ENCODE measurements at regions not wholly inside any gene's neighbourhood (a gene's known extent, or its start where the extent isn't known, plus 50 kb on each side); places are given as distances from the start of the nearest gene placed in this dataset.

DNA sequence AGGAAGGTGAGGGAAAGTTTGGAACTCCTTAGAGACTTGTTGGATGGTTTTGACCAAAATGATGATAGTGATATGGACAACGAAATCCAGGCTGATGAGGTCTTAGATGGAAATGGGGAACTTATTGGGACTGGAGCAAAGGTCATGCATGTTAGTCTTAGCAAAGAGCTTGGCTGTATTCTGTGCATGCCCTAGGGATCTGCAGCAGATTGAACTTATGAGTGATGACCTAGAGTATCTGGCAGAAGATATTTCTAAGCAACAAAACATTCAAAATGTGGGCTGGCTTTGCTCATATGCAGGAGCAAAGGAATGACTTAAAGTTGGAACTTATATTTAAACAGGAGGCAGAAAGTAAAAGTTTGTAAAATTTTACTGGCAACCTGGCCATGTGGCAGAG, 489.3 kb upstream of the DIPK2B start:
- no peaks in the 10 kb centered on the region for H3K27me3 ChIP-seq (ENCODE audit: control insufficient read depth in 2 of 2, insufficient read depth in 1 of 2, low read length in 1 of 2)
- WGBS, result 100% methylated on average over 1 of the region's 1 CpG
- H3K9me3 ChIP-seq (ENCODE audit: control insufficient read depth in 2 of 2, insufficient read depth in 1 of 2, low read length in 1 of 2), result no peaks in the 10 kb centered on the region
- DNase-seq (ENCODE audit: low read depth in 6 of 9, low spot score in 9 of 9), result no peak
- no peak overlapping the region for H3K4me3 ChIP-seq (ENCODE audit: low read length in 2 of 2)
- no peak overlapping the region for H3K27ac ChIP-seq (ENCODE audit: low read depth in 1 of 2, low read length in 1 of 2)
- no peaks in the 10 kb centered on the region for H3K36me3 ChIP-seq (ENCODE audit: control insufficient read depth in 2 of 2, insufficient read depth in 2 of 2, low read length in 1 of 2)
- no peaks in the 10 kb centered on the region for H3K4me1 ChIP-seq (ENCODE audit: control insufficient read depth in 2 of 2, insufficient read depth in 2 of 2, low read length in 2 of 2)

GRCh38 chrX:45683914-45684313, 483.2 kb upstream of the DIPK2B start:
- Histone ChIP-seq H3K36me3 (ENCODE audit: control insufficient read depth in 2 of 2, insufficient read depth in 2 of 2, low read length in 1 of 2) (no peaks in the 10 kb centered on the region), H3K4me3 (ENCODE audit: low read length in 2 of 2) (no peak overlapping the region), H3K4me1 (ENCODE audit: control insufficient read depth in 2 of 2, insufficient read depth in 2 of 2, low read length in 2 of 2) (no peaks in the 10 kb centered on the region), H3K27me3 (ENCODE audit: control insufficient read depth in 2 of 2, insufficient read depth in 1 of 2, low read length in 1 of 2) (no peaks in the 10 kb centered on the region), H3K9me3 (ENCODE audit: control insufficient read depth in 2 of 2, insufficient read depth in 1 of 2, low read length in 1 of 2) (no peaks in the 10 kb centered on the region), H3K27ac (ENCODE audit: low read depth in 1 of 2, low read length in 1 of 2) (no peak overlapping the region)
- WGBS, result 86% methylated on average over 1 of the region's 1 CpG
- no peak for DNase-seq (ENCODE audit: low read depth in 6 of 9, low spot score in 9 of 9)

DNA sequence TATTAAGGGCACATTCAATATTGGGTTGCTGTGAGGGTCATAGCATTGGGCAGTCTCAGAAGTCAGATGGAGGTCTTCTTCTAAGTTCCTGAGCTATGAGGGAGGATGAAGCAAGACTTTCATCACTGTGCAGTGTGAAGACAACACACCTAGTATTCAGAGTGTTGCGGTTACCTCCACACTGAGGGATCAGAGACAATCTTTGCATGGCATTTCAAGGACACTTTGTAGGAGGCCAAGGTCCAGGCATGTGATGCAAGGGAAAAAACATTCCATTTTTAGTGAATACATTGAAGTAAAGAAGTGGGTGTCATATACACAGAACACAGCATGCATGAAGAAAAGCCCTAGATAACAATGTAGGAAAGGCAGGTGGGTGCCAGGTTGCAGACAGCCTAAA, 481.2 kb upstream of the DIPK2B start:
- no peaks in the 10 kb centered on the region for H3K9me3 ChIP-seq (ENCODE audit: control insufficient read depth in 2 of 2, insufficient read depth in 1 of 2, low read length in 1 of 2)
- DNase-seq (ENCODE audit: low read depth in 6 of 9, low spot score in 9 of 9), result no peak
- 100% methylated on average over 1 of the region's 1 CpG for WGBS
- no peak overlapping the region for H3K27ac ChIP-seq (ENCODE audit: low read depth in 1 of 2, low read length in 1 of 2)
- no peaks in the 10 kb centered on the region for H3K27me3 ChIP-seq (ENCODE audit: control insufficient read depth in 2 of 2, insufficient read depth in 1 of 2, low read length in 1 of 2)
- H3K4me3 ChIP-seq (ENCODE audit: low read length in 2 of 2), result no peak overlapping the region
- no peaks in the 10 kb centered on the region for H3K36me3 ChIP-seq (ENCODE audit: control insufficient read depth in 2 of 2, insufficient read depth in 2 of 2, low read length in 1 of 2)
- no peaks in the 10 kb centered on the region for H3K4me1 ChIP-seq (ENCODE audit: control insufficient read depth in 2 of 2, insufficient read depth in 2 of 2, low read length in 2 of 2)

DNA sequence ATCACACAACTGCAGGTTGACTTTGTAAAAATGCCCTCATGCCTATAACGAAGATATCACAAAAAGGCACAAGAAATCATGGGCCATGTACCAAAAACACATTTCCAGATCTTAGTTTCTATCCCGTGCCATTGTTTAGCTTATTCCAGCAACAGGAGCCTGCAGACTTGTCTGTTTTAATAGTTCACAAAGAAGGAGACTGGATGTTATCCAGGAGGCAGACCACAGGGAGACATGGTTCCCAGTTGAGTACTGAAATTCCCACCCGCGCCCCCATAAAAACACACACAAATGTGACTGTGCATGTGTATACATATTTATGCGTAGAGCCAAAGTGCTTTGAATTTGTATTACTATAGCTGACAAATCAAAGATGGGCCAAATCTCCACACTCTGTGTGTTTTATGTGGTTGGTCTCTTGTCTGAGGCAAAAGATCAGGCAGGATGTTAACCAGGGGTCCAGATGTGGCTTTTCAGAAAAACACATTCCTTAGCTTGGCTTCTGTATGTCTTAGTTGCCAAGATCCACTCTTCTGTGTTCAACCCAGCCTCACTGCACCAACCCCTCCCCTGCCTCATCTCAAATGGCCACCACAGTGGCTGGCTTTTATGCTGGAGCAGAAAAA, 469.2 kb upstream of the DIPK2B start:
- Histone ChIP-seq H3K4me1 (ENCODE audit: control insufficient read depth in 2 of 2, insufficient read depth in 2 of 2, low read length in 2 of 2) (no peaks in the 10 kb centered on the region), H3K36me3 (ENCODE audit: control insufficient read depth in 2 of 2, insufficient read depth in 2 of 2, low read length in 1 of 2) (no peaks in the 10 kb centered on the region), H3K27ac (ENCODE audit: low read depth in 1 of 2, low read length in 1 of 2) (no peak overlapping the region), H3K9me3 (ENCODE audit: control insufficient read depth in 2 of 2, insufficient read depth in 1 of 2, low read length in 1 of 2) (no peaks in the 10 kb centered on the region), H3K27me3 (ENCODE audit: control insufficient read depth in 2 of 2, insufficient read depth in 1 of 2, low read length in 1 of 2) (no peaks in the 10 kb centered on the region), H3K4me3 (ENCODE audit: low read length in 2 of 2) (no peak overlapping the region)
- DNase-seq (ENCODE audit: low read depth in 6 of 9, low spot score in 9 of 9), result no peak
- WGBS, result 97% methylated on average over 5 of the region's 5 CpGs

- DNase-seq (ENCODE audit: low read depth in 6 of 9, low spot score in 9 of 9), result no peak
- Histone ChIP-seq H3K4me1 (ENCODE audit: control insufficient read depth in 2 of 2, insufficient read depth in 2 of 2, low read length in 2 of 2) (no peaks in the 10 kb centered on the region), H3K4me3 (ENCODE audit: low read length in 2 of 2) (no peak overlapping the region), H3K27ac (ENCODE audit: low read depth in 1 of 2, low read length in 1 of 2) (no peak overlapping the region), H3K27me3 (ENCODE audit: control insufficient read depth in 2 of 2, insufficient read depth in 1 of 2, low read length in 1 of 2) (no peaks in the 10 kb centered on the region), H3K36me3 (ENCODE audit: control insufficient read depth in 2 of 2, insufficient read depth in 2 of 2, low read length in 1 of 2) (no peaks in the 10 kb centered on the region), H3K9me3 (ENCODE audit: control insufficient read depth in 2 of 2, insufficient read depth in 1 of 2, low read length in 1 of 2) (no peaks in the 10 kb centered on the region)
- 78% methylated on average over 6 of the region's 6 CpGs for WGBS
Observed at GRCh38 chrX:45668686-45669443, 468.2 kb upstream of the DIPK2B start.

- Histone ChIP-seq H3K27me3 (ENCODE audit: control insufficient read depth in 2 of 2, insufficient read depth in 1 of 2, low read length in 1 of 2) (no peaks in the 10 kb centered on the region), H3K9me3 (ENCODE audit: control insufficient read depth in 2 of 2, insufficient read depth in 1 of 2, low read length in 1 of 2) (no peaks in the 10 kb centered on the region), H3K27ac (ENCODE audit: low read depth in 1 of 2, low read length in 1 of 2) (no peak overlapping the region), H3K4me3 (ENCODE audit: low read length in 2 of 2) (no peak overlapping the region), H3K4me1 (ENCODE audit: control insufficient read depth in 2 of 2, insufficient read depth in 2 of 2, low read length in 2 of 2) (no peaks in the 10 kb centered on the region), H3K36me3 (ENCODE audit: control insufficient read depth in 2 of 2, insufficient read depth in 2 of 2, low read length in 1 of 2) (no peaks in the 10 kb centered on the region)
- no peak for DNase-seq (ENCODE audit: low read depth in 6 of 9, low spot score in 9 of 9)
- WGBS, result 100% methylated on average over 1 of the region's 1 CpG
Observed at GRCh38 chrX:45667666-45668065, 467.0 kb upstream of the DIPK2B start.

DNA sequence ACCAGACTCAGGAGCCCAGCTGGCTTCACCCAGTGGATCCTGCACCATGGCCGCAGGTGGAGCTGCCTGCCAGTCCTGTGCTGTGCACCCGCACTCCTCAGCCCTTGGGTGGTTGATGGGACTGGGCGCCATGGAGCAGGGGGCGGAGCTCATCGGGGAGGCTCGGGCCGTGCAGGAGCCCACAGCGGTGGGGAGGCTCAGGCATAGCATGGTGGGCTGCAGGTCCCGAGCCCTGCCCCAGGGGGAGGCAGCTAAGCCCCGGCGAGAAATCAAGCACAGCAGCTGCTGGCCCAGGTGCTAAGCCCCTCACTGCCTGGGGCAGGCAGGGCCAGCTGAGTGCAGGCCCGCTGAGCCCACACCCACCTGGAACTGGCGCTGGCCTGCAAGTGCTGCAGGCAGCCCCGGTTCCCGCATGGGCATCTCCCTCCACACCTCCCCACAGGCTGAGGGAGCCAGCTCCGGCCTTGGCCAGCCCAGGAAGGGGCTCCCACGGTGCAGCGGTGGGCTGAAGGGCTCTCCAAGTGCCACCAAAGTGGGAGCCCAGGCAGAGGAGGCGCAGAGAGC, 464.1 kb upstream of the DIPK2B start:
- no peaks in the 10 kb centered on the region for H3K4me1 ChIP-seq (ENCODE audit: control insufficient read depth in 2 of 2, insufficient read depth in 2 of 2, low read length in 2 of 2)
- H3K4me3 ChIP-seq (ENCODE audit: low read length in 2 of 2), result no peak overlapping the region
- WGBS, result 96% methylated on average over 19 of the region's 19 CpGs
- no peaks in the 10 kb centered on the region for H3K36me3 ChIP-seq (ENCODE audit: control insufficient read depth in 2 of 2, insufficient read depth in 2 of 2, low read length in 1 of 2)
- H3K27me3 ChIP-seq (ENCODE audit: control insufficient read depth in 2 of 2, insufficient read depth in 1 of 2, low read length in 1 of 2), result no peaks in the 10 kb centered on the region
- H3K9me3 ChIP-seq (ENCODE audit: control insufficient read depth in 2 of 2, insufficient read depth in 1 of 2, low read length in 1 of 2), result no peaks in the 10 kb centered on the region
- DNase-seq (ENCODE audit: low read depth in 6 of 9, low spot score in 9 of 9), result no peak
- H3K27ac ChIP-seq (ENCODE audit: low read depth in 1 of 2, low read length in 1 of 2), result no peak overlapping the region

GRCh38 chrX:45660477-45660876, 459.8 kb upstream of the DIPK2B start:
- no peaks in the 10 kb centered on the region for H3K27me3 ChIP-seq (ENCODE audit: control insufficient read depth in 2 of 2, insufficient read depth in 1 of 2, low read length in 1 of 2)
- no peaks in the 10 kb centered on the region for H3K36me3 ChIP-seq (ENCODE audit: control insufficient read depth in 2 of 2, insufficient read depth in 2 of 2, low read length in 1 of 2)
- WGBS, result 40% methylated on average over 2 of the region's 2 CpGs
- no peak overlapping the region for H3K4me3 ChIP-seq (ENCODE audit: low read length in 2 of 2)
- H3K4me1 ChIP-seq (ENCODE audit: control insufficient read depth in 2 of 2, insufficient read depth in 2 of 2, low read length in 2 of 2), result no peaks in the 10 kb centered on the region
- DNase-seq (ENCODE audit: low read depth in 6 of 9, low spot score in 9 of 9), result no peak
- H3K9me3 ChIP-seq (ENCODE audit: control insufficient read depth in 2 of 2, insufficient read depth in 1 of 2, low read length in 1 of 2), result no peaks in the 10 kb centered on the region
- H3K27ac ChIP-seq (ENCODE audit: low read depth in 1 of 2, low read length in 1 of 2), result no peak overlapping the region

DNA sequence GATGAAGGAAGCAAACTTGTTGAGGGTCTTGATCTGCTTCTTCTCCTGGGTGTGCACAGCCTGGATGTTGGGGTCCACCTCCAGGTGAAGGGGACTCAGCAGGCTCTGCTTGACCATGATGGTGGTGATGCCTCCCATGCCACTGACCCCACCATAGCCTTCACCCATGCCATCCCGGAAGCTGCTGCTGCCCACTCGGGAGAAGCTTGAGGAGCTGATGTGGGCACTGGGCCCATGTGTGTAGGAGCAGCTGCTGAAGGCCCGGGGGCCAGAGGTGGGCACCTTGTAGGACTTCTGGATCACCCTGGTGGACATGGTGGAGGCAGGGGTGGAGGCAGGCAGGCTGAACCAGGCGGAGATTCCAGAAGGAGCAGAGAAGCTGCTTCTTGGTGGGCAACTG, 432.7 kb upstream of the DIPK2B start:
- DNase-seq (ENCODE audit: low read depth in 6 of 9, low spot score in 9 of 9), result no peak
- WGBS, result 98% methylated on average over 4 of the region's 4 CpGs
- Histone ChIP-seq H3K4me1 (ENCODE audit: control insufficient read depth in 2 of 2, insufficient read depth in 2 of 2, low read length in 2 of 2) (no peaks in the 10 kb centered on the region), H3K27ac (ENCODE audit: low read depth in 1 of 2, low read length in 1 of 2) (no peak overlapping the region), H3K9me3 (ENCODE audit: control insufficient read depth in 2 of 2, insufficient read depth in 1 of 2, low read length in 1 of 2) (peaks cover 0 to 7% of the 10 kb centered on the region in 2 donors), H3K27me3 (ENCODE audit: control insufficient read depth in 2 of 2, insufficient read depth in 1 of 2, low read length in 1 of 2) (no peaks in the 10 kb centered on the region), H3K36me3 (ENCODE audit: control insufficient read depth in 2 of 2, insufficient read depth in 2 of 2, low read length in 1 of 2) (no peaks in the 10 kb centered on the region), H3K4me3 (ENCODE audit: low read length in 2 of 2) (no peak overlapping the region)

Measured in thymus (tissue), 11 donors.